T-cell (primary cell): ENCODE measurements at regions not wholly inside any gene's neighbourhood (a gene's known extent, or its start where the extent isn't known, plus 50 kb on each side); places are given as distances from the start of the nearest gene placed in this dataset.
"Not testable (repeated sequence)": the region's sequence is repeated elsewhere in the genome, so short reads cannot be mapped to it uniquely, and the experiment has no call there.

Experiments
- ATAC-seq, 4 experiments: fragments of 200-7000 bp in 3 of 4; fragments of 150-1000 bp in 1 of 4; cut with Tn5 transposase; replicated peaks in 1 of 4; 1 replicate in 3 of 4; 2 replicates in 1 of 4; pipeline ENCODE4 v1.10.0; 2021; ENCODE audit warnings: moderate library complexity in 3 of 4, mild to moderate bottlenecking in 2 of 4, moderate number of reproducible peaks in 1 of 4
- CTCF ChIA-PET, 2 donors: fragments of 300-600 bp; sonication (Branson Sonifier 250); formaldehyde crosslinking; loops; one replicate each; lab custom pipeline; 2022; ENCODE audit warnings: antibody characterized with exemption in 2 of 2; lab: Charles Lee
- POLR2A ChIA-PET, 2 donors: fragments of 300-600 bp; sonication (Branson Sonifier 250); formaldehyde crosslinking; loops; one replicate each; lab custom pipeline; 2022; ENCODE audit warnings: antibody characterized with exemption in 2 of 2; lab: Charles Lee
- DNase-seq, 35 experiments: peaks; one replicate each; pipeline versions ENCODE4 v3.0.0 to v3.0.0-alpha.2; 2013 to 2023
- H3K27ac ChIP-seq: one replicate; pipeline ENCODE4 v1.5.1; 2013; ENCODE audit warnings: low read length
- H3K27me3 ChIP-seq, 2 experiments: replicated peaks in 1 of 2; 1 replicate in 1 of 2; 2 replicates in 1 of 2; pipeline versions ENCODE4 v1.6.1 to v1.7.0; 2013; ENCODE audit warnings: low read length in 1 of 2, mixed read lengths in 1 of 2; ENCODE audit not compliant: control insufficient read depth in 2 of 2, insufficient read depth in 2 of 2; ENCODE audit errors: extremely low read depth in 1 of 2
- H3K36me3 ChIP-seq, 2 donors: 1 replicate in 1 of 2; 2 replicates in 1 of 2; pipeline versions ENCODE4 v1.6.1 to v1.7.0; 2013; ENCODE audit warnings: low read length in 1 of 2; ENCODE audit not compliant: control insufficient read depth in 2 of 2, insufficient read depth in 1 of 2; ENCODE audit errors: extremely low read depth in 1 of 2
- H3K4me1 ChIP-seq, 2 experiments: 1 replicate in 1 of 2; 2 replicates in 1 of 2; pipeline versions ENCODE4 v1.6.1 to v1.7.0; 2013; ENCODE audit warnings: low read length in 2 of 2, mixed read lengths in 1 of 2; ENCODE audit not compliant: insufficient read depth in 2 of 2, control insufficient read depth in 1 of 2; ENCODE audit errors: extremely low read depth in 1 of 2
- H3K4me3 ChIP-seq, 2 donors: 1 replicate in 1 of 2; 2 replicates in 1 of 2; pipeline versions ENCODE4 v1.5.1 to v1.7.0; 2013; ENCODE audit warnings: mild to moderate bottlenecking in 2 of 2, low read length in 1 of 2, moderate library complexity in 1 of 2; ENCODE audit not compliant: control insufficient read depth in 1 of 2; ENCODE audit errors: extremely low read depth in 1 of 2
- H3K9me3 ChIP-seq: 2 replicates; pipeline ENCODE4 v1.7.0; 2013
- H3K27ac Mint-ChIP-seq, 2 donors: one replicate each; pipeline ENCODE4 v1.8.0; 2020 to 2021; ENCODE audit warnings: mild to moderate bottlenecking in 2 of 2, mixed read lengths in 2 of 2
- H3K27me3 Mint-ChIP-seq, 2 donors: one replicate each; pipeline ENCODE4 v1.8.0; 2021 to 2022; ENCODE audit warnings: mixed read lengths in 2 of 2
- H3K36me3 Mint-ChIP-seq: one replicate; pipeline ENCODE4 v1.8.0; 2021; ENCODE audit warnings: mixed read lengths
- H3K4me1 Mint-ChIP-seq, 3 donors: one replicate each; pipeline ENCODE4 v1.8.0; 2020 to 2022; ENCODE audit warnings: mixed read lengths in 3 of 3, mild to moderate bottlenecking in 1 of 3
- H3K4me3 Mint-ChIP-seq, 3 donors: one replicate each; pipeline ENCODE4 v1.8.0; 2020 to 2022; ENCODE audit warnings: mild to moderate bottlenecking in 3 of 3, mixed read lengths in 3 of 3, moderate library complexity in 3 of 3
- H3K9me3 Mint-ChIP-seq, 3 donors: one replicate each; pipeline ENCODE4 v1.8.0; 2020 to 2022; ENCODE audit warnings: mixed read lengths in 3 of 3
- WGBS: methylation state at CpG from one replicate; pipeline ENCODE4 v1.1.5; 2013; ENCODE audit warnings: missing lambda C conversion rate; ENCODE audit not compliant: insufficient coverage; 5-methylcytosine and 5-hydroxymethylcytosine counted together

- H3K27ac Mint-ChIP-seq: no peak overlapping the region
- no peaks in the 10 kb centered on the region for H3K36me3 ChIP-seq
- H3K27me3 ChIP-seq: peaks cover 0 to 13% of the 10 kb centered on the region in 2 experiments
- H3K36me3 Mint-ChIP-seq: no peaks in the 10 kb centered on the region
- no peaks in the 10 kb centered on the region for H3K4me1 ChIP-seq
- no peaks in the 10 kb centered on the region for H3K9me3 ChIP-seq
- ATAC-seq (no peak), DNase-seq (no peak)
- ChIA-PET CTCF (no interaction called here), POLR2A (no interaction called here)
- H3K4me1 Mint-ChIP-seq: no peaks in the 10 kb centered on the region
- H3K4me3 ChIP-seq: no peak overlapping the region
- no peak overlapping the region for H3K27ac ChIP-seq
- 49% methylated on average over 2 of the region's 3 CpGs for WGBS
- H3K27me3 Mint-ChIP-seq: peaks cover 10 to 21% of the 10 kb centered on the region in 2 donors
- no peak overlapping the region for H3K4me3 Mint-ChIP-seq
- H3K9me3 Mint-ChIP-seq: no peaks in the 10 kb centered on the region
Measured at GRCh38 chr3:40753951-40754350, 229.2 kb downstream of the ZNF621 start.

DNA sequence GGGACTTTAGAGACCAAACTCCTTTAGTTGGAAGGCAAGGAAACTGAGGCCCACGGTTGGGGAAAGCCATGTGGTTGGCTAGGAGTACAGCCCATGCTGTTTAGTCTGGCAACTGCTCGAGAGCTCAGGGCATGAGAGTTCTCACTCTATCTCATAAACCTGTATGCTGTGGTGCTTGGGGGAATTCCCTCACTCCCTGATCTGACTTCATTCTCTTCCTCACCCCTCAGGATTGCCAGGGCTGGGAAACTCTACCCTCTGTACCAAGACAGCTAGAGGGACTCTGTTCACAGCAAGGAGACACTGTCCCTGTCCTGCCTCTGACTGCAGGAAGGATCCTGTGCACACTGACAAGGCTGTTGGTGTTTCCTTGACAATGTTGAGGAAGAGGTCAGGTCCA lies 230.2 kb downstream of the ZNF621 start:
- no peak overlapping the region for H3K27ac Mint-ChIP-seq
- ChIA-PET POLR2A (no interaction called here), CTCF (interaction anchor here in 1 of 2 donors (0.6 kb wide), 1 partner anchor 9 kb away, joined by 4 read pairs; no protein-coding TSS in a partner anchor)
- H3K9me3 Mint-ChIP-seq: peaks cover 0 to 1% (median 0%) of the 10 kb centered on the region in 3 donors
- no peaks in the 10 kb centered on the region for H3K36me3 ChIP-seq
- peaks cover 6 to 15% of the 10 kb centered on the region in 2 donors for H3K27me3 Mint-ChIP-seq
- no peak overlapping the region for H3K4me3 Mint-ChIP-seq
- no peak for ATAC-seq
- no CpG with 5 or more reads among the region's 2 CpGs for WGBS
- H3K36me3 Mint-ChIP-seq: no peaks in the 10 kb centered on the region
- H3K9me3 ChIP-seq: no peaks in the 10 kb centered on the region
- H3K27ac ChIP-seq: no peak overlapping the region
- H3K4me3 ChIP-seq: no peak overlapping the region
- DNase-seq: no peak
- peaks cover 0 to 9% of the 10 kb centered on the region in 2 experiments for H3K27me3 ChIP-seq
- no peaks in the 10 kb centered on the region for H3K4me1 Mint-ChIP-seq
- H3K4me1 ChIP-seq: no peaks in the 10 kb centered on the region

GRCh38 chr3:40756500-40756899 lies 231.7 kb downstream of the ZNF621 start:
- no peaks in the 10 kb centered on the region for H3K36me3 ChIP-seq
- 67% methylated on average over 1 of the region's 1 CpG for WGBS
- Mint-ChIP-seq H3K9me3 (peaks cover 2 to 7% (median 5%) of the 10 kb centered on the region in 3 donors), H3K27ac (no peak overlapping the region), H3K36me3 (no peaks in the 10 kb centered on the region), H3K27me3 (peaks cover 4 to 15% of the 10 kb centered on the region in 2 donors), H3K4me3 (no peak overlapping the region), H3K4me1 (no peaks in the 10 kb centered on the region)
- ATAC-seq (no peak), DNase-seq (no peak)
- no peak overlapping the region for H3K4me3 ChIP-seq
- POLR2A ChIA-PET: no interaction called here
- no peak overlapping the region for H3K27ac ChIP-seq
- CTCF ChIA-PET: interaction anchor here in 1 of 2 donors (0.5 kb wide), 1 partner anchor 1221 kb away, joined by 6 read pairs; no protein-coding TSS in a partner anchor
- H3K9me3 ChIP-seq: no peaks in the 10 kb centered on the region
- peaks cover 0 to 5% of the 10 kb centered on the region in 2 experiments for H3K27me3 ChIP-seq
- no peaks in the 10 kb centered on the region for H3K4me1 ChIP-seq

DNA sequence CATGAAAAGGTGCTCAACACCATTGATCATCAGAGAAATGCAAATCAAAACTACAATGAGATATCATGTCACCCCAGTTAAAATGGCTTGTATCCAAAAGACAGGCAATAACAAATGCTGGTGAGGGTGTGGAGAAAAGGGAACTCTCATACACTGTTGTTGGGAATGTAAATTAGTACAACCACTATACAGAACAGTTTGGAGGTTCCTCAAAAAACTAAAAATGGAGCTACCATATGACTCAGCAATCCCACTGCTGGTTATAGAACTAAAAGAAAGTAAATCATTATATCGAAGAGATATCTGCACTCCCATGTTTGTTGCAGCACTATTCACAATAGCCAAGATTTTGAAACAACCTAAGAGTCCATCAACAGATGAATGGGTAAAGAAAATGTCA lies 238.0 kb downstream of the ZNF621 start:
- H3K27me3 Mint-ChIP-seq, H3K27ac Mint-ChIP-seq, H3K4me3 ChIP-seq, DNase-seq, ATAC-seq, H3K27ac ChIP-seq, H3K4me3 Mint-ChIP-seq, H3K9me3 ChIP-seq, H3K36me3 Mint-ChIP-seq, POLR2A ChIA-PET, H3K4me1 ChIP-seq, H3K4me1 Mint-ChIP-seq, CTCF ChIA-PET, H3K27me3 ChIP-seq, H3K36me3 ChIP-seq: not testable (repeated sequence)
- peaks cover 2 to 18% (median 12%) of the 10 kb centered on the region in 3 donors for H3K9me3 Mint-ChIP-seq
- no CpG with 5 or more reads among the region's 1 CpG for WGBS

- Histone ChIP-seq H3K27ac (no peak overlapping the region), H3K27me3 (no peaks in the 10 kb centered on the region), H3K4me3 (no peak overlapping the region), H3K9me3 (no peaks in the 10 kb centered on the region), H3K4me1 (no peaks in the 10 kb centered on the region), H3K36me3 (no peaks in the 10 kb centered on the region)
- ChIA-PET POLR2A (no interaction called here), CTCF (interaction anchor here in 1 of 2 donors (0.6 kb wide), 1 partner anchor 9 kb away, joined by 4 read pairs; no protein-coding TSS in a partner anchor)
- H3K27ac Mint-ChIP-seq: no peak overlapping the region
- no CpG with 5 or more reads among the region's 4 CpGs for WGBS
- ATAC-seq (no peak), DNase-seq (no peak)
- H3K27me3 Mint-ChIP-seq: peaks cover 0 to 6% of the 10 kb centered on the region in 2 donors
- H3K4me3 Mint-ChIP-seq: no peak overlapping the region
- H3K9me3 Mint-ChIP-seq: peaks cover 2 to 18% (median 12%) of the 10 kb centered on the region in 3 donors
- no peaks in the 10 kb centered on the region for H3K4me1 Mint-ChIP-seq
- H3K36me3 Mint-ChIP-seq: no peaks in the 10 kb centered on the region
Measured at GRCh38 chr3:40763807-40764206, 239.0 kb downstream of the ZNF621 start.

DNA sequence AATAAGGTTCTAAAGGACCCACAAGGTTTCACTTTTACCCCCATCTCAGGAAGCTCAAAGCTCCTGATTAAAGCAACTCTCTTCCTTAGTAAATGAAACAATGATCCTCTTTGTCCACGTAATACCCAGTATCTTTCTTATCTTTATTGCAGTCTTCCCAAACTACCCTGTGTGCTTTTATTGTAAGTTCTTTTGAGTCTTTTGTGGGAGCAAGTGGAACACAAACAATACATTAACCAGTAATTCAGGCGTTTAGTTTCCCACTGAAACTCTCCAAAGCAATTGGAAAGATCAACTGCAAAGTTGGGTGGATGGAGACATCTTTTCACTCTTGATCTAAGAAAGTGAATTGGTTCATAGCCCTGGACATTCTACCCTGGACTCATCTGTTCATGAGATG lies 240.0 kb downstream of the ZNF621 start:
- no CpG with 5 or more reads among the region's 2 CpGs for WGBS
- Histone ChIP-seq H3K36me3 (no peaks in the 10 kb centered on the region), H3K4me3 (no peak overlapping the region), H3K27me3 (no peaks in the 10 kb centered on the region), H3K9me3 (no peaks in the 10 kb centered on the region), H3K4me1 (no peaks in the 10 kb centered on the region), H3K27ac (no peak overlapping the region)
- H3K4me3 Mint-ChIP-seq: no peak overlapping the region
- POLR2A ChIA-PET: no interaction called here
- ATAC-seq: no peak
- no peak overlapping the region for H3K27ac Mint-ChIP-seq
- H3K4me1 Mint-ChIP-seq: no peaks in the 10 kb centered on the region
- CTCF ChIA-PET: interaction anchor here in 1 of 2 donors (0.6 kb wide), 1 partner anchor 97 kb away, joined by 4 read pairs; no protein-coding TSS in a partner anchor
- peaks cover 2 to 18% (median 12%) of the 10 kb centered on the region in 3 donors for H3K9me3 Mint-ChIP-seq
- H3K27me3 Mint-ChIP-seq: peaks cover 0 to 6% of the 10 kb centered on the region in 2 donors
- DNase-seq: no peak
- H3K36me3 Mint-ChIP-seq: no peaks in the 10 kb centered on the region
